Epithelial cell of esophagus (primary cell): ENCODE measurements at regions not wholly inside any gene's neighbourhood (a gene's known extent, or its start where the extent isn't known, plus 50 kb on each side); places are given as distances from the start of the nearest gene placed in this dataset.

Experiments used
- DNase-seq: peaks from one replicate; pipeline ENCODE4 v3.0.0; 2010; ENCODE audit warnings: low read depth
- H3K4me3 ChIP-seq: 2 replicates; pipeline ENCODE4 v1.5.1; 2011; ENCODE audit warnings: mild to moderate bottlenecking, low read length, control low read depth
- TF ChIP-seq, protein P1 (sequence below): IDR thresholded peaks from 2 replicates; pipeline ENCODE4 v1.5.1; 2011; ENCODE audit warnings: low read depth, mild to moderate bottlenecking, low read length, control low read depth, inconsistent platforms; ENCODE audit not compliant: insufficient read depth; ENCODE audit errors: missing control alignments

DNA sequence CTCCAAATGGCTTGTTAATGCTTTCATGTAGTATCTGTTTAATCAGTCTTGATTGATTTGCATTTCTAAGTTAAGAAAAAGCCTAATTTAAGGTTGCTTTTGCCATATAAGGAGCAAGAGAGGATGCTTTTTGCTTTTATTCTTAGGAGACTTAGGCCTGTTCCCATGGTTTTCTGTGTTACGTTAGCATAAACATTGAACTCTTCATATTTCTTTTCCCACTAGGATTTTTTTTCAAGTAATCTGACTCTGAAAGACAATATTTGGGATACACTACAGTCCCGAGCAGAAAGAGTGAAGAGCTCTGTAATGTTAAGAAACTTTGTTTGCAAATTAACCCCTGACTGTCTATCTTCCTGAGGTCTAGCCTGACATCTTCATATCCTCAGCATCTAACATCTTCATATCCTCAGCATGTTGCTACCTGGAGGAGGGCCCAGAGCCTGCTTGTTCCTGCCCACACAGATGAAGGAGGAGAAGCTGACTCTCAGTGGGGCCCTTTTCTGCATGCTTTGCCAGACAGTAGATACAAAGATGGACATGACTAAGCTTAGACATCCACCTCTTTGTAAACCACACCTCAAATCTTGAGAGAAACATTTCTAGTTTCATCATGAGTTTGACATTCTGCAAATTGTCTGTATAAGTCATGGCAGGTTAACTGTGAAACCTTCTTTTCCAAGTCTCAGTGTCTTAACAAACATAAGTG lies 86.2 kb upstream of the COL6A5 start:
- DNase-seq = peak; percentile 4
- no peak overlapping the region for H3K4me3 ChIP-seq

DNA sequence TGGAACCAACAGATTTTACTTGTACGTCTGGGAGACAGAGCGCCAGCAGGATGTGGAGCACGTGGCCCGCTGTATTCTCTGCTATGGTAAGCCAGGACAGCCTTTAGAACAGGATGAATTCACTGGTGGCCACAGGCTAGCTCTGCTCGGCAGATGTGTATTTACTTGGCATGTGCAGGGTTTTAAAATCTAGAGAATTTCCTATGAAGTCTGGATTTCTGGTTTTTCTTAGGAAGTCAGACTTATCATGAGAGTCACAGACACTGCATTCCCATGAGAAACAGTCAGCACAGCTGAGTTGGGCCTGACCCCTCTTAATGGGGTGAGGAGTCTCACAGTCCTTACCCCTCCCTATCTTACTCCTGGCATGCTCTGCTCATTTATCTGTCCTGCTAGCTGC lies 84.6 kb upstream of the COL6A5 start:
- H3K4me3 ChIP-seq = no peak overlapping the region
- DNase-seq = no peak
- TF ChIP-seq, protein P1, sequence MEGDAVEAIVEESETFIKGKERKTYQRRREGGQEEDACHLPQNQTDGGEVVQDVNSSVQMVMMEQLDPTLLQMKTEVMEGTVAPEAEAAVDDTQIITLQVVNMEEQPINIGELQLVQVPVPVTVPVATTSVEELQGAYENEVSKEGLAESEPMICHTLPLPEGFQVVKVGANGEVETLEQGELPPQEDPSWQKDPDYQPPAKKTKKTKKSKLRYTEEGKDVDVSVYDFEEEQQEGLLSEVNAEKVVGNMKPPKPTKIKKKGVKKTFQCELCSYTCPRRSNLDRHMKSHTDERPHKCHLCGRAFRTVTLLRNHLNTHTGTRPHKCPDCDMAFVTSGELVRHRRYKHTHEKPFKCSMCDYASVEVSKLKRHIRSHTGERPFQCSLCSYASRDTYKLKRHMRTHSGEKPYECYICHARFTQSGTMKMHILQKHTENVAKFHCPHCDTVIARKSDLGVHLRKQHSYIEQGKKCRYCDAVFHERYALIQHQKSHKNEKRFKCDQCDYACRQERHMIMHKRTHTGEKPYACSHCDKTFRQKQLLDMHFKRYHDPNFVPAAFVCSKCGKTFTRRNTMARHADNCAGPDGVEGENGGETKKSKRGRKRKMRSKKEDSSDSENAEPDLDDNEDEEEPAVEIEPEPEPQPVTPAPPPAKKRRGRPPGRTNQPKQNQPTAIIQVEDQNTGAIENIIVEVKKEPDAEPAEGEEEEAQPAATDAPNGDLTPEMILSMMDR = no peak

More for the DNA sequence above, 86.2 kb upstream of the COL6A5 start:
- TF ChIP-seq, protein P1 = no peak

DNA sequence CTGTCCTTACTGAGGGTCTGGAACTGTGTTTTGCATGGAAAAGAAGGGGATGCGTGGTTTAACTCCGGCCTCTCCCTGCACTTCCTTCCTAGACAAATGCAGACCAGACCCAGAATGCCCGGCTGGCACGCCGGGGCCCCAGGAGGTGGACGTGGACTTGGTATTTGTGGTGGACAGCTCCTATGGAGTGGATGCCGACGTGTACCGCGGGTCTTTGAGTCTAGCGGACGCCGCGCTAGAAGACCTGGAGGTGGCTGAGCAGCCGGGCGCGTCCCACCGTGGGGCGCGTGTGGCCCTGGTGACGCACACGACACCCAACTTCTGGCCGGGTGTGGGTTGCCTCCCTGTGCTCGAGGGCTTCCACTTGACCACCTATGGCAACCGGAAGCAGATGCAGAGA lies 81.8 kb upstream of the COL6A5 start:
- TF ChIP-seq, protein P1 = no peak
- H3K4me3 ChIP-seq = no peak overlapping the region
- no peak for DNase-seq

DNA sequence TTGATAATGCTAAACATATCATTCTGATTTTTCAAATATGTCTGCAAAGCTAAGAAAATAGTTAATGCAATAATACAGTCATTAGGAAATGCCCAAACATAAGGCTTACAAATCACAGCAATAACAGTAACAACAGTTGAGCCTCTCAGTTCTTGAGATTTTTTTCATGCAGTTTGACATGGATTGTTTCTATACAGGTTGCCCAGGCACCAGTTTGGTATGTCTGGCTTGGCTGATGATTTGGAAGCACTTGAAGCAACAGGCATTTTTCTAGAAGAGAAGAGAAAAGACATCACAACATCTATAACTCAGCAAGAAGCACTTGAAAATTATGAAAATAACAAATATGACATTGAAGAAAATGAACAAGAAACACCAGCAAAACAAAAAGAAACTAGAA lies 78.7 kb upstream of the COL6A5 start:
- H3K4me3 ChIP-seq = no peak overlapping the region
- TF ChIP-seq, protein P1 = no peak
- no peak for DNase-seq

DNA sequence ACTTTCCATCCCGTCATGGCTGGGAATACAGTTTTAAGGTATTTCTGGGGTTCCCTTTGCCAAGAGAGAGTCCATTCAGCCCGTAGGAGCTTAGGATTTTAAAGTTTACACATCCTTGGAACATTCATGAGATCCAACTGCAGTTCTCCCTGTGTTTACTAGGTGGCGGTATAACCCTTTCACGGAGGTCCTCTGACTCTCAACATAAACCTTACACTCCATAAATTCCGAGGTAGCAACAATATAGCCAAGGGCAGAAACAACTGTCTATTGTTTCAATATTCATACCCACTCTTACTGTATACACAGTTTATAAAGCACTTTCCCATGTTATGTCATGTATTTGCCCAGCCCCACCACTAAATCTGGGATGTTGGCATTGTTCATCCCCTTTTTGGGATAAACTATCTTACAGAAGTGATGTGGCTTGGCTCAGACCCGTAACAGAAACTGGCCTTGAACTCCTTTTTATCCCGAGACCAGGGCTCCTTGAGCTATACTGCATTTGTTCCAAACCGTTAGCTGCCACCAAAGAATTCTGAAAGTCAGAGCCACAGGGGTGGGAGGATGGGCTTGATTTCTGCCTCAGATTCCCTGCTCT lies 69.2 kb upstream of the COL6A5 start:
- DNase-seq = peak; percentile 66
- TF ChIP-seq, protein P1 = peak; percentile 95
- H3K4me3 ChIP-seq = no peak overlapping the region

DNA sequence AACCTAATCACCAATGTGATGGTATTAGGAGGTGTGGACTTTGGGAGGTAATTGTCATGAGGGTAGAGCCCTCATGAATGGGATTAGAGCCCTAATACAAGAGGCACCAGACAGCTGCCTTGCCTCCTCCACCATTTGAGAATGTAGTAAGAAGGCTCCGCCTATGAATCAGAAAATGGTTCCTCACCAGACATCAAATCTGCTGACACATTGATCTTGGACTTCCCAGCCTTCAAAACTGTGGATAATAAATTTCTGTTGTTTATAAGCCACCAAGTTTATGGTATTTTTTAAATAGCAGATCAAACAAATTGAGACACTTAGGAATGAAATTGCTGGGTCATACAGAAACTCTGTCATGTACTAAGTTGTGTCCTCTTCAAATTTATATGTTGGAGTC lies 56.8 kb upstream of the COL6A5 start:
- TF ChIP-seq, protein P1 = no peak
- no peak for DNase-seq
- no peak overlapping the region for H3K4me3 ChIP-seq

DNA sequence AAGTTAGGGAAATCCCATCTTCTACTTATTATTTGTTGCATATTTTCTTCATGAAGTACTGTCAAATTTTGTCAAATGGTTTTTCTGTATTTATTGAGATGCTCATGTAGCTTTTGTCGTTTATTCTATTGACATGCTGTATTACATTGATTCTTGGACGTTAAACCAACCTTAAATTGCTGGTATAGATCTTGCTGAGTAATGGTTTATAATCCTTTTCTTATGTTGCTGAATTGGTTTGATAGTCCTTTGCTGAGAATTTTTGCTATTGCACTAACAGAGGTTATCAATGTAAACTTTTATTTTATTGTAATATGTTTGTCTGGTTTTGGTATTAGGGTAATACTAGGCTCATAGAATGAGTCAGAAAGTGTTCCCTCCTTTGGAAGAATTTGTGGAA lies 54.3 kb upstream of the COL6A5 start:
- H3K4me3 ChIP-seq = no peak overlapping the region
- DNase-seq = no peak
- TF ChIP-seq, protein P1 = no peak
